Activated CD4-positive, alpha-beta T cell treated with anti-CD3 and anti-CD28 coated beads, Interleukin-2, amount 10 ng/mL, durations not matched to agents 7 days and 5 days (primary cell): ENCODE measurements at regions not wholly inside any gene's neighbourhood (a gene's known extent, or its start where the extent isn't known, plus 50 kb on each side); places are given as distances from the start of the nearest gene placed in this dataset.
"Not testable (repeated sequence)": the region's sequence is repeated elsewhere in the genome, so short reads cannot be mapped to it uniquely, and the experiment has no call there.

ENCODE experiments used
- CTCF ChIA-PET: fragments of 350-600 bp; sonication (Branson Sonifier 250); formaldehyde crosslinking; loops from one replicate; lab custom pipeline; 2021; ENCODE audit warnings: antibody characterized with exemption; lab: Charles Lee
- POLR2A ChIA-PET: fragments of 350-600 bp; sonication (Branson Sonifier 250); formaldehyde crosslinking; loops from one replicate; lab custom pipeline; 2021; ENCODE audit warnings: antibody characterized with exemption; lab: Charles Lee
- DNase-seq: peaks from one replicate; pipeline ENCODE4 v3.0.0-alpha.2; 2020
- H3K27ac Mint-ChIP-seq: one replicate; pipeline ENCODE4 v1.8.0; 2021; ENCODE audit warnings: mild to moderate bottlenecking, moderate library complexity, mixed read lengths
- H3K27me3 Mint-ChIP-seq: one replicate; pipeline ENCODE4 v1.8.0; 2021; ENCODE audit warnings: mixed read lengths
- H3K36me3 Mint-ChIP-seq: one replicate; pipeline ENCODE4 v1.8.0; 2021; ENCODE audit warnings: low read depth, mixed read lengths
- H3K4me1 Mint-ChIP-seq: one replicate; pipeline ENCODE4 v1.8.0; 2021; ENCODE audit warnings: mixed read lengths
- H3K4me3 Mint-ChIP-seq: one replicate; pipeline ENCODE4 v1.8.0; 2021; ENCODE audit warnings: mild to moderate bottlenecking, moderate library complexity, mixed read lengths
- H3K9me3 Mint-ChIP-seq: one replicate; pipeline ENCODE4 v1.8.0; 2021; ENCODE audit warnings: mixed read lengths

DNA sequence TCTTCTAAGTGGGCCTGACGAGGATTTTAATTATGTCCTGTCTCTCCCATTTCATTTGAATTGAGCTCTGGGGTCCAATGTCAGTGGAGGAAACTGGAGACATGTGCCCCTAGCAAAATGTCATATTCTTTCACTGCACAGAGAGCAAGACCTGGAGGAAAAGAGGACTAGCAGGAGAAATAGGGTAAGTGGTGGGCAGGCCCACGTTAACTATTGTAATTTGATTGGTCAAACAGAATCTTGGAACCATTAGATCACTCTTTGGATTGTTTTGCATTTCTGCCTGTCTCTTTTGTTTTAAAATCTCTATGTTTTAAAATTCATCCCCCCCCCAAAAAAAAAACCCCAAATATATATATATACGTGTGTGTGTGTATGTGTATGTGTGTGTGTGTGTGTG lies 113.9 kb upstream of the PELI2 start:
- ChIA-PET CTCF (interaction anchor here (0.9 kb wide), 1 partner anchor 53 kb away, joined by 4 read pairs; no protein-coding TSS in a partner anchor), POLR2A (no interaction called here)
- Mint-ChIP-seq H3K27ac (no peak overlapping the region), H3K36me3 (peaks cover 10% of the 10 kb centered on the region), H3K4me1 (peaks cover 34% of the 10 kb centered on the region), H3K27me3 (peaks cover 67% of the 10 kb centered on the region), H3K4me3 (no peak overlapping the region), H3K9me3 (peaks cover 21% of the 10 kb centered on the region)
- no peak for DNase-seq

DNA sequence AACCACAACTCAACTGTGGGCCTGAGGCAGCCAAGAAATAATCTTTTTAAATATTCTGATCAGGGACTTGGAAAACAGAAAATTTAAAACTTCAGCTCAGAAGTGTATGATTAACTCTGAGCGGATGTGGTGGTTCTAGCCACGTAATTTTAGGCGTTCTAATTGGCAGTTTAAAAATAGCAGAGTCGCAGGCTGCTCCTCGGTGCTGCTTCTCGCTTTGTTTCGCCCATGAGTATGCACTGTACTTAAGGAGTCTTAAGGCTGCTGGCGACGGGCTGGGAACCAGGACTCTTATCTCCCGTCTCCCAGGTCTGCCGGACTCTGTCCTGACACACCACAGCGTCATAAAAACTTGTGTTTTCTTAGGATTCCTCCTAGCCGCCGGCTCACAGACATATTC lies 113.4 kb upstream of the PELI2 start:
- H3K9me3 Mint-ChIP-seq, result peaks cover 23% of the 10 kb centered on the region
- H3K36me3 Mint-ChIP-seq, result peaks cover 10% of the 10 kb centered on the region
- peak; percentile 40 for DNase-seq
- peaks cover 70% of the 10 kb centered on the region for H3K27me3 Mint-ChIP-seq
- ChIA-PET CTCF (interaction anchor here (0.9 kb wide), 1 partner anchor 52 kb away, joined by 4 read pairs; no protein-coding TSS in a partner anchor), POLR2A (no interaction called here)
- H3K4me3 Mint-ChIP-seq, result no peak overlapping the region
- peaks cover 34% of the 10 kb centered on the region for H3K4me1 Mint-ChIP-seq
- H3K27ac Mint-ChIP-seq, result no peak overlapping the region

DNA sequence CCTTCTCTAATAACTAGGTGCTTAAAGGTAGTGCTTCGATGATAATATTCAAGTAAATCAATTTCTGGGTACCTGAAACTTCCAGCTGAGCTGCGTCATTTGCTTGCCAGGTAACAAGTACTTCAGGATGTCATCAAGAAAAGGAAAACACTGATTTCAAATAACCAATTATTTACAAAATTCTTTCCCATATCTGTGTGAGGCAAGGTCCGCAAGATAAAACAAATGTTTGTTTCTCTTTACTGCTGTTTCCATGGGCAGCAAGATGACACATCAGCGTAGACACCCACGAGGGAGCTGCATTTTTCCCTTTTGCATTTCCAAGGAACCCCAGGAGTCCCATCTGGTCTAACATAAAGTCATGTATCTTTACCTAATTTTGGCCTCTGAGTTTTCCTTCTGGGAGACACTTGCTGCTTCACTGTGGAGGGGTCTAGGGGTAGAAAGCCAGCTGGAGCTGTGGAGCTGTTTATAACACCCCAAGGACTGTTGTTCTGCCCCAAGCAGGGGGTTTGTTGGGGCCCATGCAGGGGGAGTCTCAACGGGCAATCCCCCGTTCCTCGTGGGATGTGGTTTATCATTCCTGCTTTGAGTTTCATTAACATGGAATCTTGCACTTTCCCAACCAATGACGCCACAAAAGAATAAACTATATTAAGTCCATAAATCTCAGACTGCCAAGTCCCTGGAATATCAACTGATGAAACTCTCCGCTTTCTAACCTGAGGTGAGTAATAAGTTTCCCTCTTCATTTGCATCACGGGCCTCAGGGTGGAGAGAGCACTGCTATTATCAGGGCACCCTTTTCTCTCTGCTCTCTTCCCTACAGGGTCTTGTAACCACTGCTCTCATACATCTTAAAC lies 112.8 kb upstream of the PELI2 start:
- ChIA-PET POLR2A (no interaction called here), CTCF (interaction anchor here (0.9 kb wide), 1 partner anchor 52 kb away, joined by 4 read pairs; no protein-coding TSS in a partner anchor)
- H3K9me3 Mint-ChIP-seq, result peaks cover 19% of the 10 kb centered on the region
- DNase-seq, result no peak
- peaks cover 10% of the 10 kb centered on the region for H3K36me3 Mint-ChIP-seq
- no peak overlapping the region for H3K4me3 Mint-ChIP-seq
- H3K27ac Mint-ChIP-seq, result no peak overlapping the region
- peaks cover 34% of the 10 kb centered on the region for H3K4me1 Mint-ChIP-seq
- peaks cover 68% of the 10 kb centered on the region for H3K27me3 Mint-ChIP-seq

DNA sequence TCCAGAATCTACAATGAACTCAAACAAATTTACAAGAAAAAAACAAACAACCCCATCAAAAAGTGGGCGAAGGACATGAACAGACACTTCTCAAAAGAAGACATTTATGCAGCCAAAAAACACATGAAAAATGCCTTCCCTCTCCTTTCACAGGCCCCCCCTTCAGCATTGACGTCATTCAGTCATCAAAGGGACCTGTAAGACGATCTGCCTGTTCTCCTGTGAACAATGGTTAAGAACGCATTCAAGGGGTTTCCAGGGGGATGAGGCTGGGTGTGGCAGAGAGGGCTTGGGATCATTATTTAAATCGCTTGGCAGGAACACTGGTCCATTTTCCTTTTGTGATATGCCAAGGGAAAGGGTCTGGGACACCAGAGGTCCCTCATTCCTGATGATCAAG lies 110.7 kb upstream of the PELI2 start:
- DNase-seq, POLR2A ChIA-PET, H3K4me3 Mint-ChIP-seq, H3K27ac Mint-ChIP-seq, CTCF ChIA-PET, H3K36me3 Mint-ChIP-seq: not testable (repeated sequence)
- Mint-ChIP-seq H3K9me3 (peaks cover 14% of the 10 kb centered on the region), H3K27me3 (peaks cover 63% of the 10 kb centered on the region), H3K4me1 (peaks cover 28% of the 10 kb centered on the region)

DNA sequence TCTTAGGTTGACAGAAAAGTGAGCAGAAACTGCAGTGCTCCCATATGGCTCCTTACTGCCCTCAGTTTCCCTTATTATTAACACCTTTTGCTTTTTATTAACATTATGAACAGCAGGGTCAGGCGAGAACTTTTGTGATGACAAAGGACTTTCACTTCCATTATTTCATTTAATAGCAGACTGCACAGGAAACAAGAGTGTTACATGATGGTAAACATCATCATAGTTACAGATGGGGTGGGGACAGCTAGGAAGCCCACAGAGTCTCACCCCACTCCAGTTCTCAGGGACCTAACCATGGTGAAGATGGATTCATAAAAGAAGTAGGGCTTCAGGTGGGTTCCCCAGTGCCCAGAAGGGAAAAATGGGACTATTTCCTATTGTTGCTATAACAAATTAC lies 110.1 kb upstream of the PELI2 start:
- Mint-ChIP-seq H3K27me3 (peaks cover 63% of the 10 kb centered on the region), H3K4me3 (no peak overlapping the region)
- CTCF ChIA-PET, result no interaction called here

DNA sequence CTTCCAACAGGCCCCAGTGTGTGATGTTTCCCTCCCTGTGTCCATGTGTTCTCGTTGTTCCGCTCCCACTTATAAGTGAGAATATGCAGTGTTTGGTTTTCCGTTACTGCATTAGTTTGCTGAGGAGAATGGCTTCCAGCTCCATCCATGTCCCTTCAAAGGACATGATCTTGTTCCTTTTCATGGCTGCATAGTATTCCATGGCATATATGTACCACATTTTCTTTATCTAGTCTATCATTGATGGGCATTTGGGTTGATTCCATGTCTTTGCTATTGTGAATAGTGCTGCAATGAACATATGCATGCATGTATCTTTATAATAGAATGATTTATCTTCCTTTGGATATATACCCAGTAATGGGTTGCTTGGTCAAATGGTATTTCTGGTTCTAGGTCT lies 109.5 kb upstream of the PELI2 start:
- H3K4me3 Mint-ChIP-seq, POLR2A ChIA-PET, CTCF ChIA-PET, H3K27ac Mint-ChIP-seq, DNase-seq, H3K36me3 Mint-ChIP-seq: not testable (repeated sequence)
- Mint-ChIP-seq H3K4me1 (peaks cover 17% of the 10 kb centered on the region), H3K27me3 (peaks cover 63% of the 10 kb centered on the region), H3K9me3 (peaks cover 14% of the 10 kb centered on the region)

More for the DNA sequence above, 110.1 kb upstream of the PELI2 start:
- H3K36me3 Mint-ChIP-seq, result peaks cover 3% of the 10 kb centered on the region
- DNase-seq, result no peak
- H3K27ac Mint-ChIP-seq, result no peak overlapping the region
- H3K4me1 Mint-ChIP-seq, result peaks cover 22% of the 10 kb centered on the region
- POLR2A ChIA-PET, result no interaction called here
- peaks cover 14% of the 10 kb centered on the region for H3K9me3 Mint-ChIP-seq

DNA sequence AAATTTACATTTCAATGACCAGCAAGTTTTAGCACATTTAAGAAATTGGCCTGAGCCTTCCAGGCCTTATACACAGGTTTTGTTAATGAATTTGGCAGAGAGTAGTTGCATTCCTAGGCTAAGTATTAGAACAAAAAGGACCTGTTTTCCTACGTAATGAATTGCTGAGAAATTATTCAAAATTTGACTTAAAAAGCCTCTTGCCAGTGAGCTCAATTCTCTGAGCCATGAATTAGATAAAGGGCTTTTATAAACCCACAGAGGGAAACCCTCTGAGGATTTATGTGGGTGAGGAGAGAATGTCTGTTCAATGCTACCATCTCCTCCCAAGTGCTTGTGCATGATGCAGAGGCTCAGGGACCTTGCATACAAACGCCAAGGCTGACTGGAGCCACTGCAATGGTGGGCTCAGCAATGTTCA lies 94.5 kb upstream of the PELI2 start:
- CTCF ChIA-PET, result no interaction called here
- Mint-ChIP-seq H3K4me1 (no peaks in the 10 kb centered on the region), H3K27ac (no peak overlapping the region), H3K4me3 (no peak overlapping the region), H3K36me3 (no peaks in the 10 kb centered on the region), H3K27me3 (peaks cover 28% of the 10 kb centered on the region), H3K9me3 (peaks cover 2% of the 10 kb centered on the region)
- DNase-seq, result no peak
- POLR2A ChIA-PET, result no interaction called here

DNA sequence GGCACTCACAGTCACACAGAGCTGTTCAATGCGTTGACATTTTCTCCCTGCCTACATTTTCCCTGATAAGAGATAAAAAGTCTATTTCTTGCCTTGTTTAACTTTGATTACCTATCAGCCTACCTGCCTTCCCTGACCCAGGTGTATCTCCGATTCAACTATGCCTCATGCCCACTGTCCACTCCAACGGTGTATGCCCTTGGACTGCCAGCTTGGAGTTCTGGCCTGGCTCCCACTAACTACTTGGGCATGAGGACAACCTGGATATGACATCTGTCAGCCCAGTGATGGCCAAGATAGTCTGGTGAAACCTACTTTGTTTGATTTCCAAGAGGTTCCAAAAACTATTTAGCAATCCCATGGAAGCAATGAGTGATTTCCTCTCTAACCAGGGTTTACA lies 93.0 kb upstream of the PELI2 start:
- Mint-ChIP-seq H3K27me3 (peaks cover 37% of the 10 kb centered on the region), H3K27ac (no peak overlapping the region), H3K4me3 (no peak overlapping the region), H3K36me3 (no peaks in the 10 kb centered on the region), H3K4me1 (no peaks in the 10 kb centered on the region), H3K9me3 (peaks cover 1% of the 10 kb centered on the region)
- CTCF ChIA-PET, result interaction anchor here (0.7 kb wide), 1 partner anchor 1162 kb away, joined by 3 read pairs; no protein-coding TSS in a partner anchor
- POLR2A ChIA-PET, result no interaction called here
- no peak for DNase-seq

DNA sequence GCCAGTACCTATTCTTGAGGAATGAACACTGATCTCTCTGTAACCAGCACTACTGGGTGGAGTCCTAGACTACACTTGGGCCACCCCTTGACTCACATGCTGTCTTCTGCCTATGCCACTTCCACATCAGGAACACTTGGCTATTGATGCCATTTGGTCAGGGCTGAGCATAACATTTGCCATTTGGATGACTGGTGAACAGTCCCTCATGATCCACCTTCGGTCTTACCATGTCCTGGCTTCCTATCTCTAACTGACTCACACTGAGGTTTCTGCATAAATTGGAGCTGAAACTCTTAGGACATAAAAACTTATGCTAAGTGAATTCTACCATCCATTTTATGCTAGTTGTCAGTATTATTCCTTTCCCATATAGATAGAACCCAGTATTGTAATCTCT lies 91.7 kb upstream of the PELI2 start:
- ChIA-PET POLR2A (no interaction called here), CTCF (interaction anchor here (0.5 kb wide), 1 partner anchor 77 kb away, joined by 3 read pairs; no protein-coding TSS in a partner anchor)
- no peaks in the 10 kb centered on the region for H3K4me1 Mint-ChIP-seq
- no peaks in the 10 kb centered on the region for H3K9me3 Mint-ChIP-seq
- H3K36me3 Mint-ChIP-seq, result no peaks in the 10 kb centered on the region
- H3K27ac Mint-ChIP-seq, result no peak overlapping the region
- no peak overlapping the region for H3K4me3 Mint-ChIP-seq
- DNase-seq, result no peak
- peaks cover 38% of the 10 kb centered on the region for H3K27me3 Mint-ChIP-seq

DNA sequence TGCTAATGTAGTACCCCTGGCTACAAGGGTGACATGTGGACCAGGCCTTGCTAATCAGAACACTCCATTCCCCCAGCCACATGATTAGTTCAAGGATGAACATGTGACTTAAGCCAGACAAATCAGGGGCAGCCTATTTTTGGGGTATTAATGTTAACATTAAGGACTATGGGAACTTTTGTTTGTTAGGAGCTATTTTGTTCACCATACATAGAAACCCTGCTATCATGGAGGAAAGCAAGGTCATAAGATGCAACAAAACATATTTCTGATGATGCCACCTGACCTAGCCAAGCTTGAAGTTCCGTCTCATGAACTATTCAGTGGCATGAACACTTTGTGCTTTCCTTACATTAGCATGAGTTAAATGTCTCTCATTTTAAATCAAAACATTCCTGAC lies 90.8 kb upstream of the PELI2 start:
- ChIA-PET POLR2A (no interaction called here), CTCF (no interaction called here)
- no peak overlapping the region for H3K27ac Mint-ChIP-seq
- H3K4me3 Mint-ChIP-seq, result no peak overlapping the region
- peaks cover 37% of the 10 kb centered on the region for H3K27me3 Mint-ChIP-seq
- no peak for DNase-seq
- no peaks in the 10 kb centered on the region for H3K4me1 Mint-ChIP-seq
- H3K36me3 Mint-ChIP-seq, result no peaks in the 10 kb centered on the region
- H3K9me3 Mint-ChIP-seq, result no peaks in the 10 kb centered on the region

DNA sequence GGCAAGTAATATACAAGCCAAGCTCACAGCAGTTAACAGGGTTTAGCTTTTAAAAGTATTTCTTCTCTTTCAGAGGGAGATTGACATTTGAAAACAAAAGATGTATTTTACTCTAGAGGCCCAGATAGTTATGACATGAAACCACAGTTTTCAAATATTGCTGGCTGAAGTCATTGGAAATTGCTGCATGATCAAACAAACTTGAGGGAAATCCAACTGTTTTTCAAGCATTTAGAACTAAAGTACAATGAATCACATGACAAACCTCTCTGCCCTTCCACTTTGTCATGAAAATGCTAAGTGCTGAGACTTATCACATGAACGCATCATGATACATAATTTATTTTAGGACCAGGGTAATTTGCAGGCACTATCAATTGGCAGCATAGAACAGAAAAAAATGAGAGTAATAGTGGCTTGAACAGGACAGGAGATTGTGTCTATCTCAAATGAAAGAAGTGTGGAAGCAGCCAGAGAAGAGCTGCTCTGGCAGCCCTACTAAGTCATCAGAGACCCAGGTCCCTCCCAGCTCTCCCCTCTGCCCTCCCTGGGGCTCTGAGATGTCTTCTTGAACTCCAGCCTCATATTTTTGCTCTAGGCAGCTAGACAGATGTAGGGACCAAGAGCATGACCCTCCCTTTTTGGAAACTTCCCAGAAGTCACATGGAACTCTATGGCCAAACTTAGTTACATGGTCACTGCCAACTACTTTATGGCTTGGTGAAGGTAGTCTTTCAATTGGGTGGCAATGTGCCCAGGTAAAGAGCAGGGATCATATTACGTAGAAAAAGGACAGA lies 90.1 kb upstream of the PELI2 start:
- no peaks in the 10 kb centered on the region for H3K36me3 Mint-ChIP-seq
- H3K27ac Mint-ChIP-seq, result no peak overlapping the region
- ChIA-PET POLR2A (no interaction called here), CTCF (no interaction called here)
- H3K27me3 Mint-ChIP-seq, result peaks cover 37% of the 10 kb centered on the region
- no peak for DNase-seq
- no peak overlapping the region for H3K4me3 Mint-ChIP-seq
- H3K4me1 Mint-ChIP-seq, result no peaks in the 10 kb centered on the region
- no peaks in the 10 kb centered on the region for H3K9me3 Mint-ChIP-seq

DNA sequence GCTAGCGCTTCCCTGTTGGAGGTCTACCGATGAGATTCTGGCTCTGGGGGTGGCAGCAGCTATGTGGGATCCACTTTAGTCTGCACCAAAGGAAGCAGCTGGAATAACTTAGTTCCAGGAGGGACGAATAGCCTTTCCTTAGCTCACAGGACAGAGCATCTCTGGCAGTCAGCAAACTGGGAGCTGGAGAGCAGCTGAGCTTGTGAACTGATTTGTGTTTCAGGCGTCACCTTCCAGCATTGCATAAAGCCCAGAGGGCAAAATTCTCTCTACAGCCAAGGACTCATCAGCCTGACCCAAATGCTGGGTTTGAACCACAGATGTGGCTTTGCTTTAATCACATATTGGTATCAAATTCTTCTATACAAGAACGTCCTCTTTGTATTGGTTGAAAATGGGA lies 81.9 kb upstream of the PELI2 start:
- Mint-ChIP-seq H3K4me1 (no peaks in the 10 kb centered on the region), H3K36me3 (no peaks in the 10 kb centered on the region), H3K9me3 (no peaks in the 10 kb centered on the region), H3K27me3 (peaks cover 18% of the 10 kb centered on the region), H3K27ac (no peak overlapping the region), H3K4me3 (no peak overlapping the region)
- no peak for DNase-seq
- CTCF ChIA-PET, result interaction anchor here (1.1 kb wide), 1 partner anchor 11 kb away, joined by 3 read pairs; no protein-coding TSS in a partner anchor
- POLR2A ChIA-PET, result no interaction called here

DNA sequence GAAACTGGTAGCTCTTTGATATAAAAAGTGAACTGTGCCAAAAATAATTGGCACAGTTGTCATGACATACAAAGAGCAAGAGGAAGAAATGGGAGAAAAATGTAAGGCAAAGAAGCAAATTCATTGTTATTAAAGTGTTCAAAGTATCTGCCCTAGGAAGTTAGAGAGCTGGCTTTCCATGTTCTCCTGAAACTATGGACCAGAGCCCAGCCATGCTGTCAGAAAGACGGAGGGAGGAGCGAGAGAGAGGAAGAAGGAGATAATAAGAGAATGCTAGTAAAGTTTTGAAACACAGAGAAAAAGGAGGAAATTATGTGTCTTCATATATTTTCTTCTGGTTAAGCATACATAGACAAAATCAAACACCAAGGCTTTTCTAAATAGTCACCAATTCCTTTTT lies 78.1 kb upstream of the PELI2 start:
- POLR2A ChIA-PET, result no interaction called here
- H3K4me1 Mint-ChIP-seq, result no peaks in the 10 kb centered on the region
- DNase-seq, result no peak
- peaks cover 23% of the 10 kb centered on the region for H3K27me3 Mint-ChIP-seq
- no peak overlapping the region for H3K4me3 Mint-ChIP-seq
- no peak overlapping the region for H3K27ac Mint-ChIP-seq
- H3K9me3 Mint-ChIP-seq, result no peaks in the 10 kb centered on the region
- CTCF ChIA-PET, result interaction anchor here (0.6 to 1.4 kb wide), 2 partner anchors 17 to 300 kb away, joined by 3 to 4 read pairs; no protein-coding TSS in a partner anchor
- H3K36me3 Mint-ChIP-seq, result no peaks in the 10 kb centered on the region
